CD4-positive, CD25-positive, alpha-beta regulatory T cell (primary cell): ENCODE measurements at regions not wholly inside any gene's neighbourhood (a gene's known extent, or its start where the extent isn't known, plus 50 kb on each side); places are given as distances from the start of the nearest gene placed in this dataset.

Experiments used
- ATAC-seq, 2 donors: fragments of 150-1000 bp; cut with Tn5 transposase; one replicate each; pipeline ENCODE4 v1.10.0; 2021; ENCODE audit warnings: low read depth in 2 of 2, moderate number of reproducible peaks in 2 of 2, moderate library complexity in 1 of 2
- DNase-seq, 3 donors: peaks; one replicate each; pipeline versions ENCODE4 v3.0.0 to v3.0.0-alpha.2; 2012 to 2022; ENCODE audit warnings: mixed read lengths in 1 of 3
- H3K27ac ChIP-seq: one replicate; pipeline ENCODE4 v1.7.0; 2013; ENCODE audit warnings: mild to moderate bottlenecking, low read length; ENCODE audit not compliant: insufficient read depth, poor library complexity, severe bottlenecking
- H3K27me3 ChIP-seq: one replicate; pipeline ENCODE4 v1.7.0; 2013; ENCODE audit warnings: low read length; ENCODE audit not compliant: control insufficient read depth, insufficient read depth
- H3K36me3 ChIP-seq: one replicate; pipeline ENCODE4 v1.7.0; 2013; ENCODE audit warnings: mild to moderate bottlenecking, low read length, moderate library complexity; ENCODE audit not compliant: control insufficient read depth, insufficient read depth
- H3K4me1 ChIP-seq: 2 replicates; pipeline ENCODE4 v1.7.0; 2013; ENCODE audit warnings: mild to moderate bottlenecking, low read length; ENCODE audit not compliant: insufficient read depth, control insufficient read depth, poor library complexity, severe bottlenecking
- H3K4me3 ChIP-seq: one replicate; pipeline ENCODE4 v1.7.0; 2013; ENCODE audit warnings: low read depth, mild to moderate bottlenecking, low read length, moderate library complexity
- H3K9me3 ChIP-seq, 2 experiments: 1 replicate in 1 of 2; 2 replicates in 1 of 2; pipeline ENCODE4 v1.7.0; 2013; ENCODE audit warnings: low read length in 2 of 2, mild to moderate bottlenecking in 1 of 2, moderate library complexity in 1 of 2; ENCODE audit not compliant: control insufficient read depth in 2 of 2
- H3K27ac Mint-ChIP-seq, 3 donors: one replicate each; pipeline ENCODE4 v1.8.0; 2020 to 2022; ENCODE audit warnings: mild to moderate bottlenecking in 3 of 3, mixed read lengths in 3 of 3, moderate library complexity in 2 of 3
- H3K27me3 Mint-ChIP-seq: one replicate; pipeline ENCODE4 v1.8.0; 2022; ENCODE audit warnings: mild to moderate bottlenecking, mixed read lengths
- H3K36me3 Mint-ChIP-seq: one replicate; pipeline ENCODE4 v1.8.0; 2020; ENCODE audit warnings: mixed read lengths
- H3K4me1 Mint-ChIP-seq, 4 donors: one replicate each; pipeline ENCODE4 v1.8.0; 2020 to 2022; ENCODE audit warnings: mixed read lengths in 4 of 4, mild to moderate bottlenecking in 1 of 4
- H3K4me3 Mint-ChIP-seq, 4 donors: one replicate each; pipeline ENCODE4 v1.8.0; 2020 to 2022; ENCODE audit warnings: mild to moderate bottlenecking in 4 of 4, mixed read lengths in 4 of 4, moderate library complexity in 3 of 4
- H3K9me3 Mint-ChIP-seq, 7 donors: one replicate each; pipeline ENCODE4 v1.8.0; 2020 to 2022; ENCODE audit warnings: mixed read lengths in 7 of 7, mild to moderate bottlenecking in 3 of 7, moderate library complexity in 2 of 7

DNA sequence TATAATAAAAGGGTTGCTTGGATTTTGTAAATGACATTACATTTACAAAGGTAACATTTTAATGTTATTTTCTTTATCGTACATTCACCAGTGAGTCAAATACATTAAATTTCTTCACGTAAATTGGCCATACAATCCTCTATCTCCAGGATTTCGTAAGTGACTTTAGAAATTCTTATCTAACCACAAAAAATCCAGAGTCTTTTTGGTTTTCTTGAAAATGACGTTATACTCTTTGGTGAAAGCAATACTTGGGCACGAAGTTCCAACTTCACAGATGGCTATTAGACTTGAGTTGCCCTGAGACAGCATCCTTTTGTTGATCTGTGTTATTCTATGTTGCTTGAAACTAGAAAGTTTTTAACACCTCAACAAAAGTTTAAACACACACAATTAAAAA is 87.4 kb upstream of the CDH10 start:
- ATAC-seq, result no peak
- no peak overlapping the region for H3K4me3 ChIP-seq
- Mint-ChIP-seq H3K27ac (no peak overlapping the region), H3K27me3 (no peaks in the 10 kb centered on the region), H3K36me3 (peaks cover 3% of the 10 kb centered on the region), H3K9me3 (peaks cover 3 to 40% (median 10%) of the 10 kb centered on the region in 7 donors), H3K4me3 (no peak overlapping the region), H3K4me1 (no peaks in the 10 kb centered on the region)
- peaks cover 5 to 7% of the 10 kb centered on the region in 2 experiments for H3K9me3 ChIP-seq
- no peaks in the 10 kb centered on the region for H3K4me1 ChIP-seq
- H3K36me3 ChIP-seq, result no peaks in the 10 kb centered on the region
- no peak overlapping the region for H3K27ac ChIP-seq
- H3K27me3 ChIP-seq, result no peaks in the 10 kb centered on the region
- DNase-seq, result no peak

GRCh38 chr5:24720743-24721142 is 76.0 kb upstream of the CDH10 start:
- Mint-ChIP-seq H3K36me3 (no peaks in the 10 kb centered on the region), H3K27me3 (no peaks in the 10 kb centered on the region), H3K27ac (no peak overlapping the region), H3K4me1 (no peaks in the 10 kb centered on the region), H3K4me3 (no peak overlapping the region), H3K9me3 (peaks cover 0 to 33% (median 9%) of the 10 kb centered on the region in 7 donors)
- Histone ChIP-seq H3K4me3 (no peak overlapping the region), H3K36me3 (no peaks in the 10 kb centered on the region), H3K4me1 (no peaks in the 10 kb centered on the region), H3K27ac (no peak overlapping the region), H3K27me3 (no peaks in the 10 kb centered on the region), H3K9me3 (peaks cover 5 to 6% of the 10 kb centered on the region in 2 experiments)
- DNase-seq (no peak), ATAC-seq (no peak)

DNA sequence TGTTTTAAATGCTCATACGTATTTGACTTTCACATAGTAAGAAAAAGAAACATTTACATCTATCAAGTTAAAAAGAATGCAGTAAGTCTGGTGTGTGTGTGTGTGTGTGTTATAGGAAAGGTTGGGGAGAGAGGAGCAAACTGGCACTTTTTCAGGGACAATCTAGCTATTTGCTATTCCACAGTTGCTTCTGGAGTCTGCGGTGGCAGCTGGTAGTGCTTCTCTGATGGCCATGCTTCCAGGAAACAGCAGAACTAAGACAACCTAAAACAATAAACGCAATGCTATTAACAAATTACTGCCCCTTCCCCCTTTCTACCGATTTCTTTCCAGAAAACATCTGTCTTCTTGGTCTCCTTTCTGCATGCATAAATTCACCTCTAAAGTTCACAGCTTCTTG is 70.0 kb upstream of the CDH10 start:
- H3K36me3 Mint-ChIP-seq, result no peaks in the 10 kb centered on the region
- Histone ChIP-seq H3K27me3 (no peaks in the 10 kb centered on the region), H3K27ac (no peak overlapping the region), H3K4me1 (no peaks in the 10 kb centered on the region), H3K36me3 (no peaks in the 10 kb centered on the region), H3K4me3 (no peak overlapping the region), H3K9me3 (peaks cover 3 to 6% of the 10 kb centered on the region in 2 experiments)
- H3K4me1 Mint-ChIP-seq, result no peaks in the 10 kb centered on the region
- H3K4me3 Mint-ChIP-seq, result no peak overlapping the region
- H3K9me3 Mint-ChIP-seq, result peaks cover 0 to 37% (median 4%) of the 10 kb centered on the region in 7 donors
- H3K27ac Mint-ChIP-seq, result no peak overlapping the region
- no peaks in the 10 kb centered on the region for H3K27me3 Mint-ChIP-seq
- DNase-seq (no peak), ATAC-seq (no peak)

- Mint-ChIP-seq H3K9me3 (peaks cover 0 to 30% (median 3%) of the 10 kb centered on the region in 7 donors), H3K27me3 (no peaks in the 10 kb centered on the region), H3K4me3 (no peak overlapping the region), H3K27ac (no peak overlapping the region), H3K4me1 (no peaks in the 10 kb centered on the region), H3K36me3 (no peaks in the 10 kb centered on the region)
- Histone ChIP-seq H3K9me3 (peaks cover 3 to 6% of the 10 kb centered on the region in 2 experiments), H3K27me3 (no peaks in the 10 kb centered on the region), H3K27ac (no peak overlapping the region), H3K4me1 (no peaks in the 10 kb centered on the region), H3K36me3 (no peaks in the 10 kb centered on the region), H3K4me3 (no peak overlapping the region)
- no peak for DNase-seq
- ATAC-seq, result no peak
Measured at GRCh38 chr5:24712947-24713346, 68.2 kb upstream of the CDH10 start.

- H3K4me3 Mint-ChIP-seq, result no peak overlapping the region
- no peaks in the 10 kb centered on the region for H3K36me3 Mint-ChIP-seq
- no peaks in the 10 kb centered on the region for H3K36me3 ChIP-seq
- no peak overlapping the region for H3K27ac Mint-ChIP-seq
- H3K4me1 ChIP-seq, result no peaks in the 10 kb centered on the region
- DNase-seq (no peak), ATAC-seq (no peak)
- H3K4me3 ChIP-seq, result no peak overlapping the region
- no peak overlapping the region for H3K27ac ChIP-seq
- no peaks in the 10 kb centered on the region for H3K27me3 Mint-ChIP-seq
- H3K9me3 ChIP-seq, result peaks cover 0 to 6% of the 10 kb centered on the region in 2 experiments
- peaks cover 0 to 30% (median 5%) of the 10 kb centered on the region in 7 donors for H3K9me3 Mint-ChIP-seq
- no peaks in the 10 kb centered on the region for H3K27me3 ChIP-seq
- no peaks in the 10 kb centered on the region for H3K4me1 Mint-ChIP-seq
Measured at GRCh38 chr5:24712047-24712446, 67.3 kb upstream of the CDH10 start.

- ATAC-seq (no peak), DNase-seq (no peak)
- H3K27me3 Mint-ChIP-seq, result no peaks in the 10 kb centered on the region
- Histone ChIP-seq H3K9me3 (peaks cover 8 to 13% of the 10 kb centered on the region in 2 experiments), H3K27me3 (no peaks in the 10 kb centered on the region), H3K4me3 (no peak overlapping the region), H3K36me3 (no peaks in the 10 kb centered on the region), H3K27ac (no peak overlapping the region), H3K4me1 (no peaks in the 10 kb centered on the region)
- no peak overlapping the region for H3K27ac Mint-ChIP-seq
- H3K9me3 Mint-ChIP-seq, result peaks cover 7 to 24% (median 11%) of the 10 kb centered on the region in 7 donors
- no peaks in the 10 kb centered on the region for H3K36me3 Mint-ChIP-seq
- no peaks in the 10 kb centered on the region for H3K4me1 Mint-ChIP-seq
- H3K4me3 Mint-ChIP-seq, result no peak overlapping the region
Measured at GRCh38 chr5:24703934-24704333, 59.2 kb upstream of the CDH10 start.
